NCI-H1048 (cell line): ENCODE measurements at regions not wholly inside any gene's neighbourhood (a gene's known extent, or its start where the extent isn't known, plus 50 kb on each side); places are given as distances from the start of the nearest gene placed in this dataset.

Source experiments
- DNase-seq: peaks from one replicate; lab custom pipeline; 2025; lab: John Stamatoyannopoulos, UW

- no peak for DNase-seq
Measured at GRCh38 chr10:52688899-52689298, 83.7 kb downstream of the MBL2 start.

- no peak for DNase-seq
Measured at GRCh38 chr10:52696232-52696631, 76.4 kb downstream of the MBL2 start.

DNA sequence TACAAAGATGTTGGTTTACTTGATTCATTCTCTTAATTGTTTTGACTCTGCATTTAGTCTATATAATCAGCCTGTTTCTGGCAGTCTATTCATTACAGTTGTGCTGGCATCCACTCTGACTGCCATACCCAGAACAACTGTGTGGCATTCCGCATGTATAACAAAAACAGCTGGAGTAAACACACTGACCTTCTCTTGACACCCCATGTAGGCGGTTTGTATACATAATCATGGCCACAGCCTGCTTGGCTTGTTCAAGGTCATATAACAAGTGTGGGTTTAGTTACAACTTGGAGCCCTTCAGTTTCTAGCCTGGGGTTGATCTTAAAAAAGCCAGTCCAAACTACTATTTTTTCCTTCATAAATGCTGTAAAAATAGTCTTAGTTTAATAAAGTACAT, 70.9 kb downstream of the MBL2 start:
- no peak for DNase-seq

DNA sequence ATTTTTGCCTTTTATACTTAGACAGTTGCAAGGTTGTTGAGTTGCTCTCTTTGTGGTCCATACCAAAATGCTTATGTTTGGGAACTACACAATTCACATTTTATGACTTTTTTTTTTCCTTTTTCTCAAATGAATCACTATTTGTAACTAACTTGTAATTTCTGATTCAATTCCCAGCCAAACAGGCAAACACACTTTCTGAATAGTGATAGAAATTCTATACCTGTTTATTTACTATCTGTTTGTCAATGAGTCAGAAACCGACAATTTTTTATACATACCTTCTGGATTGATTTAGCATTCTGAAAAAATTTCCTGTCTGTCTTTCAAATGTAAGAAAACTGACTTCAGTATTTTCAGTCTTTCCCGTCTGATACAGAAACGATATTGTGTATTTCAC, 69.1 kb downstream of the MBL2 start:
- no peak for DNase-seq

GRCh38 chr10:52703898-52704297, 68.7 kb downstream of the MBL2 start:
- no peak for DNase-seq

- no peak for DNase-seq
Measured at GRCh38 chr10:52706332-52707070, 66.1 kb downstream of the MBL2 start.
